ENCODE measurements at regions not wholly inside any gene's neighbourhood (a gene's known extent, or its start where the extent isn't known, plus 50 kb on each side); places are given as distances from the start of the nearest gene placed in this dataset.

DNA sequence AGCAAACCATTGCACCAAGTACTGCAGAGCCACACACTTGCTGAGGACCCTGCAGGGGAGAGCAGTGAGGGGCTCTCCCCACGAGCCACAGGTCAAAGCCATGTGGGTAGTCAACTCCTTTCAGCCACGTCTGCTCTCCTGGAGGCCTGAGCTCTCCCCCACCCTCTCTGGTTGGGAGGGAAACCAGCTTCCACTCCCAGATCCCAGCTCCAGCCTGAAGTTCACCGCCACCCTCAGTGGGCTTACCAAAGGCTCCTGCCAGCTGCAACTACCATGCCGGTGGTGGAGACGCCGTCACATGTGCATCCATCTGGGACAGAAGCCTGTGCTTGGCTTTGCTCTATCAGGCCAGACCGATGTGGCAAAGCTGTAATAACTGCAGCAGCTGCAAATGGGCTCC lies 521.5 kb upstream of the RAB6C start:
- no peaks in the 10 kb centered on the region for H3K9me3 ChIP-seq (ENCODE audit: control insufficient read depth, low read length)
- no peaks in the 10 kb centered on the region for H3K36me3 ChIP-seq (ENCODE audit: control insufficient read depth, insufficient read depth, low read length)
- no peak overlapping the region for H3K4me3 ChIP-seq (ENCODE audit: extremely low read depth, insufficient read depth, low read length, poor library complexity, severe bottlenecking)
- H3K4me1 ChIP-seq (ENCODE audit: control insufficient read depth, insufficient read depth, low read length, poor library complexity, severe bottlenecking) = no peaks in the 10 kb centered on the region
- no peak overlapping the region for H3K27ac ChIP-seq (ENCODE audit: low read depth, low read length, severe bottlenecking)
- WGBS, 2 experiments (ENCODE audit: insufficient coverage in 2 of 2) = 89 to 99% methylated on average over 6 of the region's 7 CpGs

DNA sequence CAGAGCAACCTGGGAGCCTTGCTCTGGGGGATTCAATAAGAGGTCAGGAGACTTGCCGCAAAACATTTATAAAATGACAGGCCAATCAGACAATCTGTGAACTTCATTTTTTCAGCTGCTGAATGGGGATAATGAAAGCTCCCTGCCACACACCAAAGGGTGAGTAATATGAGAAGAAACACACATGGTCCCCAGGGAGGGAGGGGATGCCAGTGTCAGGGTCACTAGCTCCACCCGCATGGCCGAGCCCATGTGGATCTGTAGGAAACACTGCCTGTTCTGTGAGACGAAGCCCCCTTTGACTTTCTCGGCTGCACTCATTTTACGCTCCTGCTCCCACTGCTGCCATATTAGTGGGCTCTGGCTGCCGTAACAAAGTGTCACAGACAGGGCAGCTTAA lies 521.0 kb upstream of the RAB6C start:
- 74 to 78% methylated on average over 6 of the region's 7 CpGs for WGBS, 2 experiments (ENCODE audit: insufficient coverage in 2 of 2)
- Histone ChIP-seq H3K36me3 (ENCODE audit: control insufficient read depth, insufficient read depth, low read length) (no peaks in the 10 kb centered on the region), H3K4me3 (ENCODE audit: extremely low read depth, insufficient read depth, low read length, poor library complexity, severe bottlenecking) (no peak overlapping the region)

DNA sequence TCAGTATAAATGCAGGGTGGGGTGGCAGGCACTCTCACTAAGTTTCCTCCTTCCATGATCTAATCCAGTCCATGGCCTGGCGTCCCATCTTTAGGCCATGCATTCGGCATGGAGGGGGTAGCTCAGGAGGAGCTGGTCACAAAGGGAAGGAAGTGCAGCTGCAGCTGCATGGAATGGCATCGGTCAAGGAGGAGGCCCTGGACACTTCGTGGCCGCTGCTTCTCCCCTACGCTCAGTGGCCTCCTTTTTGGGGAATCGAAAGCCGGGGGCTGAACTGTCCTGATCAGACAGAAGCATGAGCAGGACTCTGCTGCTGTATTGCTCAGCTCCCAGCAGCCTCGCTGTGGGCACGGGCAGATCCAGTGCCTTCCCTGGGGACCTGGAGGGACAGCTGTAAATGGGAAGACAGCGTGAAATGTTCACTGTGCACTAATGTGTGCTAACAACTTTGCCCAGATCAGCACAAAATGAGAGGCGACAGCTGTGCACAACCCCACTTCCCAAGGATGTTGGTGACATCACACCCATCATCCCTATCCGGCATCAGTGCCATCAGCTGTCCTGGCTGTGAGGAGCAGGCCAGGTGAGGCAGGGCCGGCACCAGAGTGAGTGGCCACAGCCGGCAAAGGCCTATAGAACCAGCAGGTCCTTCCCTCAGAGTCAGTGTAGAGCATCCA lies 520.1 kb upstream of the RAB6C start:
- Histone ChIP-seq H3K9me3 (ENCODE audit: control insufficient read depth, low read length) (no peaks in the 10 kb centered on the region), H3K4me1 (ENCODE audit: control insufficient read depth, insufficient read depth, low read length, poor library complexity, severe bottlenecking) (no peaks in the 10 kb centered on the region), H3K27ac (ENCODE audit: low read depth, low read length, severe bottlenecking) (no peak overlapping the region), H3K4me3 (ENCODE audit: extremely low read depth, insufficient read depth, low read length, poor library complexity, severe bottlenecking) (no peak overlapping the region), H3K36me3 (ENCODE audit: control insufficient read depth, insufficient read depth, low read length) (no peaks in the 10 kb centered on the region)
- WGBS, 2 experiments (ENCODE audit: insufficient coverage in 2 of 2) = 85 to 87% methylated on average over 13 to 14 of the region's 15 CpGs

More for the DNA sequence above, 521.0 kb upstream of the RAB6C start:
- Histone ChIP-seq H3K9me3 (ENCODE audit: control insufficient read depth, low read length) (no peaks in the 10 kb centered on the region), H3K4me1 (ENCODE audit: control insufficient read depth, insufficient read depth, low read length, poor library complexity, severe bottlenecking) (no peaks in the 10 kb centered on the region), H3K27ac (ENCODE audit: low read depth, low read length, severe bottlenecking) (no peak overlapping the region)

DNA sequence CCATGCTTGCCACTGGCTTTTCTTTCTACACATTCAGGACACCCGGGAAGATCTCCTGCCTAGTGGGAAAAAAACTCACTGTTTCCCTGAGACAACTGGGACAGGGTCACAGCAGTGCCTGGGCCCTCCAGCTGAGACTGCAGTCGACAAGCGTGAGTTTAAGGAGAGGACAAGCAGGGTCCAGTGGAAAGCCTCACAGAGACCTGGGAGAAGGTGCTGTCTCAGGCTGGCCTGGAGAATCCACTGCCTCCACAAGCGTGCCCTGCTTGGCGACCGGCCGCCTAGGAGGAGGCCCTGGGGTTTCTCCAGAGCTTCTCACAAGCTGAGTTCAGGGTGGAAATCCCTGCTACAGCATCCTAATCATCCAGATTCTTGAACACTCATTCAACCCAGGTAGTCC lies 519.6 kb upstream of the RAB6C start:
- Histone ChIP-seq H3K27ac (ENCODE audit: low read depth, low read length, severe bottlenecking) (no peak overlapping the region), H3K4me3 (ENCODE audit: extremely low read depth, insufficient read depth, low read length, poor library complexity, severe bottlenecking) (no peak overlapping the region), H3K4me1 (ENCODE audit: control insufficient read depth, insufficient read depth, low read length, poor library complexity, severe bottlenecking) (no peaks in the 10 kb centered on the region), H3K36me3 (ENCODE audit: control insufficient read depth, insufficient read depth, low read length) (no peaks in the 10 kb centered on the region), H3K9me3 (ENCODE audit: control insufficient read depth, low read length) (no peaks in the 10 kb centered on the region)
- WGBS, 2 experiments (ENCODE audit: insufficient coverage in 2 of 2) = 75 to 78% methylated on average over 5 to 6 of the region's 7 CpGs

DNA sequence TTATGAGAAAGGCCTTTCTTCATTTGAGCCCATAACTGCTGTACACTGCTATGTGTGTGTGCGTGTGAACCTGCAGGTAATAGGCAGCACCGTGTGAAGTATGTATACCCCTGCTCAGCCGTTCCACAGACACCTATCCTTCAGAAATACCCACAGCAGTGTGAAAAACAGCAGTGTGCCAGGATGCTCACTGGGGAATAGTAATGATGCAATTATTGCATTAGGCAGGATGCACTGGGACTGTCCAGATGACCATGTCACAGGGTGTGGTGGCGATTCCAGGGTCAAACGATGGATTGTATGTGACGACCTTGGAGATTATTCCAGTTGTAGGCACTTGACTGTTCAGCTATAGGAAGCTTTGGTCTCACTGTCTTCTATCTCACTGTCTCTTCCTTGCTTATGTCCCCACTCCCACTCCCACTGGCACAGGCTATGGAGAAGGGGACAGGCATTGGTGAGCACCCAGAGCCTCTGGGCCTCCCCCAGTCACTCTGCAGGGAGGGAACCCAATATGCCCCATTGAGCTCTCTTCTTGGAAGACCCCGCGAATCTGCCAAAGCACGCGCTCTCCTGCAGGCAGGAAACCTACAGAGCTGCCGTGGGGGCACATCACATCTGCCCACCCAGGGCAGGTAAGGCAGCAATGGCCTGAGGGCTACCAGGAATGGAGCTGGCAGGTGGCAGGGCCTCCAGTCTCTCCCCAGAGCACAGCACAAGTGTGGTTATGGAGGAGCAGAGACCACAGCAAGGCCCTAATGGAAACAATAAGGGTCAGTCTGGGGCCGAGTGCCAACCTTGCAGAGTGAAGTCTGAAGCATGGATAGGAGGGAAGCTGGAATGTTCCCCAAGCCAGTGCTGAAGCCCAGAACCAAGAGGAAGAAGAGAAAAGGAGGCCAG lies 518.9 kb upstream of the RAB6C start:
- no peaks in the 10 kb centered on the region for H3K4me1 ChIP-seq (ENCODE audit: control insufficient read depth, insufficient read depth, low read length, poor library complexity, severe bottlenecking)
- no peak overlapping the region for H3K4me3 ChIP-seq (ENCODE audit: extremely low read depth, insufficient read depth, low read length, poor library complexity, severe bottlenecking)
- no peaks in the 10 kb centered on the region for H3K36me3 ChIP-seq (ENCODE audit: control insufficient read depth, insufficient read depth, low read length)
- no peak overlapping the region for H3K27ac ChIP-seq (ENCODE audit: low read depth, low read length, severe bottlenecking)
- 71 to 82% methylated on average over 8 to 10 of the region's 12 CpGs for WGBS, 2 experiments (ENCODE audit: insufficient coverage in 2 of 2)
- H3K9me3 ChIP-seq (ENCODE audit: control insufficient read depth, low read length) = no peaks in the 10 kb centered on the region

GRCh38 chr2:129462349-129462748 lies 517.1 kb upstream of the RAB6C start:
- Histone ChIP-seq H3K36me3 (ENCODE audit: control insufficient read depth, insufficient read depth, low read length) (no peaks in the 10 kb centered on the region), H3K4me1 (ENCODE audit: control insufficient read depth, insufficient read depth, low read length, poor library complexity, severe bottlenecking) (no peaks in the 10 kb centered on the region), H3K4me3 (ENCODE audit: extremely low read depth, insufficient read depth, low read length, poor library complexity, severe bottlenecking) (no peak overlapping the region), H3K9me3 (ENCODE audit: control insufficient read depth, low read length) (no peaks in the 10 kb centered on the region), H3K27ac (ENCODE audit: low read depth, low read length, severe bottlenecking) (no peak overlapping the region)
- WGBS, 2 experiments (ENCODE audit: insufficient coverage in 2 of 2) = 59 to 93% methylated on average over 3 of the region's 3 CpGs

DNA sequence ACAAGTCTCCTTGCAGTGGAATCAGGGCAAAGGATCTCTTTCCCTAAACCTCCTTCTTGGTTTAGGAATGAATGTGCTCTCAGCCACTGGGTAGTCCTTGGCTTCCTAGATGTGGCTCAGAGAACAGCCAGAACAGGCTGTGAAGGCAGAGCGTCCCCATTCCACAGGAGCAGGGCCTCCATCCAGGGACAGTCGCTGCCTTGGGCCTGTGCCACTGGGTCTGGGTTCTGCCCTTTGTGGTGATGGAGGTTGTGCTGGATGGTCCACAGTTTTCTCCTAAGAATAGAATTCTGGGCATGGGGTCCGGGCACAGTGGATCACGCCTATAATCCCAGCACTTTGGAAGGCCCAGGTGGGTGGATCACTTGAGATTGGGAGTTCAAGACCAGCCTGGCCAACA lies 516.5 kb upstream of the RAB6C start:
- H3K27ac ChIP-seq (ENCODE audit: low read depth, low read length, severe bottlenecking) = no peak overlapping the region
- H3K4me3 ChIP-seq (ENCODE audit: extremely low read depth, insufficient read depth, low read length, poor library complexity, severe bottlenecking) = no peak overlapping the region
- H3K4me1 ChIP-seq (ENCODE audit: control insufficient read depth, insufficient read depth, low read length, poor library complexity, severe bottlenecking) = no peaks in the 10 kb centered on the region
- 76 to 94% methylated on average over 3 of the region's 4 CpGs for WGBS, 2 experiments (ENCODE audit: insufficient coverage in 2 of 2)
- no peaks in the 10 kb centered on the region for H3K36me3 ChIP-seq (ENCODE audit: control insufficient read depth, insufficient read depth, low read length)
- no peaks in the 10 kb centered on the region for H3K9me3 ChIP-seq (ENCODE audit: control insufficient read depth, low read length)

- 92 to 100% methylated on average over 1 to 3 of the region's 4 CpGs for WGBS, 2 experiments (ENCODE audit: insufficient coverage in 2 of 2)
- no peaks in the 10 kb centered on the region for H3K9me3 ChIP-seq (ENCODE audit: control insufficient read depth, low read length)
- no peak overlapping the region for H3K4me3 ChIP-seq (ENCODE audit: extremely low read depth, insufficient read depth, low read length, poor library complexity, severe bottlenecking)
- H3K4me1 ChIP-seq (ENCODE audit: control insufficient read depth, insufficient read depth, low read length, poor library complexity, severe bottlenecking) = no peaks in the 10 kb centered on the region
- H3K36me3 ChIP-seq (ENCODE audit: control insufficient read depth, insufficient read depth, low read length) = no peaks in the 10 kb centered on the region
- no peak overlapping the region for H3K27ac ChIP-seq (ENCODE audit: low read depth, low read length, severe bottlenecking)
Measured at GRCh38 chr2:129464036-129464435, 515.4 kb upstream of the RAB6C start.

DNA sequence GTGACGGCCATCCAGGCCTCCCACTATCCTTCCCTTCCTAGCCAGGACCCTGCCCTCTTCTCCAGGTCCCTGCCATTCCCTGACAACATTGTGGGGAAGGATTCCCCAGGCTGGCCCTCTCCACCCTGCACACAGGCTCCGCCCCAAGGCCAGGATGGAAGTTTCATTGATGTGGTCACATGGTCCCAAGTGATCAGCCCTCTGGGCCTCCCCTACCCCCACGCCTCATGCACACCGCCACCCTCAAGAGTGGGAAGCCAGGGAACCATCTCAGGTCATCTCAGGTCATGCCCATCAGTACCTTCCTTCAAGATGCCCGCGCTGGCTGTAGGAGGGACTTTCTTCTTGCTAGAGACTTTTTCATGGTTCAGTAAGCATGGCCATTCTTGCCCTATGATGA lies 514.8 kb upstream of the RAB6C start:
- no peak overlapping the region for H3K27ac ChIP-seq (ENCODE audit: low read depth, low read length, severe bottlenecking)
- H3K4me3 ChIP-seq (ENCODE audit: extremely low read depth, insufficient read depth, low read length, poor library complexity, severe bottlenecking) = no peak overlapping the region
- 71 to 80% methylated on average over 3 to 4 of the region's 6 CpGs for WGBS, 2 experiments (ENCODE audit: insufficient coverage in 2 of 2)
- no peaks in the 10 kb centered on the region for H3K4me1 ChIP-seq (ENCODE audit: control insufficient read depth, insufficient read depth, low read length, poor library complexity, severe bottlenecking)
- H3K36me3 ChIP-seq (ENCODE audit: control insufficient read depth, insufficient read depth, low read length) = no peaks in the 10 kb centered on the region
- no peaks in the 10 kb centered on the region for H3K9me3 ChIP-seq (ENCODE audit: control insufficient read depth, low read length)

GRCh38 chr2:129465045-129465444 lies 514.4 kb upstream of the RAB6C start:
- WGBS, 2 experiments (ENCODE audit: insufficient coverage in 2 of 2) = 81 to 86% methylated on average over 10 of the region's 11 CpGs

GRCh38 chr2:129466389-129466788 lies 513.1 kb upstream of the RAB6C start:
- no peak overlapping the region for H3K27ac ChIP-seq (ENCODE audit: low read depth, low read length, severe bottlenecking)
- H3K9me3 ChIP-seq (ENCODE audit: control insufficient read depth, low read length) = no peaks in the 10 kb centered on the region
- H3K36me3 ChIP-seq (ENCODE audit: control insufficient read depth, insufficient read depth, low read length) = no peaks in the 10 kb centered on the region
- WGBS, 2 experiments (ENCODE audit: insufficient coverage in 2 of 2) = 95 to 97% methylated on average over 5 to 12 of the region's 13 CpGs
- H3K4me1 ChIP-seq (ENCODE audit: control insufficient read depth, insufficient read depth, low read length, poor library complexity, severe bottlenecking) = no peaks in the 10 kb centered on the region
- no peak overlapping the region for H3K4me3 ChIP-seq (ENCODE audit: extremely low read depth, insufficient read depth, low read length, poor library complexity, severe bottlenecking)

More at GRCh38 chr2:129465045-129465444, 514.4 kb upstream of the RAB6C start:
- no peaks in the 10 kb centered on the region for H3K9me3 ChIP-seq (ENCODE audit: control insufficient read depth, low read length)
- H3K4me3 ChIP-seq (ENCODE audit: extremely low read depth, insufficient read depth, low read length, poor library complexity, severe bottlenecking) = no peak overlapping the region
- no peak overlapping the region for H3K27ac ChIP-seq (ENCODE audit: low read depth, low read length, severe bottlenecking)
- no peaks in the 10 kb centered on the region for H3K36me3 ChIP-seq (ENCODE audit: control insufficient read depth, insufficient read depth, low read length)
- no peaks in the 10 kb centered on the region for H3K4me1 ChIP-seq (ENCODE audit: control insufficient read depth, insufficient read depth, low read length, poor library complexity, severe bottlenecking)
